Stimulated activated CD8-positive, alpha-beta memory T cell treated with anti-CD3 and anti-CD28 coated beads, Interleukin-12 subunit alpha, Interleukin-12 subunit beta, amount 100 ng/mL, for 4 hours (primary cell): ENCODE measurements at regions not wholly inside any gene's neighbourhood (a gene's known extent, or its start where the extent isn't known, plus 50 kb on each side); places are given as distances from the start of the nearest gene placed in this dataset.
"Not testable (repeated sequence)": the region's sequence is repeated elsewhere in the genome, so short reads cannot be mapped to it uniquely, and the experiment has no call there.

Source experiments
- DNase-seq: peaks from one replicate; pipeline ENCODE4 v3.0.0-alpha.2; 2020; ENCODE audit warnings: low read depth

DNA sequence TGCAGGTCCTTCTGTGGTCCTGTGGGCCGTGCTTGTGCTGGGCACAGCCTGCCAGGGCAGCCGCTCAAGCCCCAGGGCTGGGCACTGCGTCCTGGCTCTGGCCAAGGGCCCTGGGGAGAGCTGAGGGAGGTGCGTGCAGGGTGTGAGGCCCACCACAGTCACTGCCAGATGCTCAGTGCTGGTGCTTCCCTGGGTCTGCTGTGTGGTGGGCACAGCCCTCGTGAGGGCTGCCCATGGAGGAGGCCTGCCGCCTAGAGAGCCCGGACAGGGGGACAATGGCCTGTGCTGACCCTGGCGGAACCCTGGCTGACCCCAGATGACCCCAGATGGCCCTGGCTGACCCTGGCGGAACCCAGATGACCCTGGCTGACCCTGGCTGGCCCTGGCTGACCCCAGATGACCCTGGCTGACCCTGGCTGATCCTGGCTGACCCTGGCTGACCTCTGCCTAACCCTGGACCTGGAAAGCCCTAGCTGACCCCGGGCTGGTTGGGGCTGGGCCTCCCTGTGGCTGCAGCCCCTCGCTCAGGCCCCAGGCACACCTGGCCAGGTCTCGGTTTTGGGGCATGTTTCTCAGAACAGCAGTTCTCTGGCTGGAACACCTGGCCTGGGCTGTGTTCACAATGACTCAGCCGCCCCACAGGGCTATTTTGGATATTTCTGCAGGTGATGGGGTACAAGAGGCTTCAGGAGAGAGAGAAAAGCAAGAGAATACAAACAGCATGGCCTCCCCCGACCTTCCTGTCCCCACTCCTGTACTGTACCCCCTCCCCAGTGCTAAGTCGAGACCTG, 55.4 kb downstream of the TMEM121 start:
- DNase-seq: no peak

DNA sequence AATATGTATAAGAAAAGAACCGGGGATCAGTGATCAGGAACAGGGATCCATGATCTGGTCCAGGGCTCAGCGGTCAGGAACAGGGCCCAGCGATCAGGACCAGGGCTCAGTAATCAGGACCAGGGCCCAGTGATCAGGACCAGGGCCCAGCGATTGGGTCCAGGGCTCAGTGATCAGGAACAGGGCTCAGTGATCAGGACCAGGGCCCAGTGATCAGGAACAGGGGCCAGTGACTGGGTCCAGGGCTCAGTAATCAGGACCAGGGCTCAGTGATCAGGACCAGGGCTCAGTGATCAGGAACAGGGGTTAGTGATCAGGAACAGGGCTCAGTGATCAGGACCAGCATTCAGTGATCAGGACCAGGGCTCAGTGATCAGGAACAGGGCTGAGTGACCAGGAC, 56.3 kb downstream of the TMEM121 start:
- no peak for DNase-seq

DNA sequence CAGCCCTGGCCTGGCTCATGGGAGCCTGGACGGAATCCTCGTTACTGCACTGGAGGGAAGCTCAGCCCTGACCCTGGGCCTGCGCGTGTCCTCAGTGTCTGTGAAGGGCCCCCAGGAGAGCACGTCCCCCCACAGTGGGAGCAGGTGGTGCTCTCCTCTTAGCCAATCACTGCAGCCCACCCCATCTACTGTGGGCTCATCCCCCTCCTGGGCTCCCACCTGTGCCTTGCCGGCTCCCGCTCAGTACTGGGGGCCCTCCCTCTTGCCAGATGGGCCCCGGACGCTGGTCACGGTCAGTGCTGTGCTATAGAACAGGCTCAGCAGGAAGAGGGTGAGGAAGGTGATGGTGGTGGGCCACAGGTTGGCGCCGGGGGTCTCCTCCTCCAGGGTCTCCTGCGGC, 57.5 kb downstream of the TMEM121 start:
- not testable (repeated sequence) for DNase-seq

DNA sequence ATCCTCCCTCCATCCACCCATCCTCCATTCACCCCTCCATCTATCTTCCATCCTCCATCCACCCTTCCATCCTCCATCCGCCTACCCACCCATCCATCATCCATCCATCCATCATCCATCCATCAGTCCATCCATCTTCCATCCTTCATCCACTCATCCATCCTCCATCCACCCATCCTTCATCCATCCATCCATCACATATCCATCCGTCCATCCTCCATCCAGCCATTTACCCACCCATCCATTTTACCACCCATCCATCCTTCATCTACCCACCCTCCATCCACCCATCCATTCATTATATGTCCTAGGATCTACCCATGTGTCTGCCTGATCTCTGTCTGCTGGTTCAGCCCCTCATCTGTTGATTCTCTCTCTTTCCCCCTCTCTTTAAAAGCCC, 58.9 kb downstream of the TMEM121 start:
- DNase-seq: not testable (repeated sequence)

DNA sequence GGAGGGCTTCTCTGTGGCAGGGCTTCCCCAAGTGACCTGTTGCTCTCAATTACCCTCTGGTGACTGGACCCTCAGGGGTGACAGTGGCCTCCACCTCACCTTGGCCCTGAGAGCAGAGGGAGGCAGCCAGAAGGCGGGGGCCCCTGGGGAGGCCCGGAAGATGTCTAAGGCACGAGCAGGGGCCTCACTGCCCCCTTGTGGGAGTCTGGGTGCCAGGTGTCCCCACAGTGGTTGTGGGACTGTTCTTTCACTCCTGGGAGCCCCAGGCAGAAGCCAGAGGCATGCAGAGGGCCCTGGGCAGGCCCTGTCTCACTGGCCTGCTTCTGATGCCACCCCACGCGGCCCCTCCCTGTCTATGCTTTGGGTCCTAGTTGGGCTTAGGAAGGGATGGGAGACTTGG, 59.3 kb downstream of the TMEM121 start:
- DNase-seq: not testable (repeated sequence)

DNA sequence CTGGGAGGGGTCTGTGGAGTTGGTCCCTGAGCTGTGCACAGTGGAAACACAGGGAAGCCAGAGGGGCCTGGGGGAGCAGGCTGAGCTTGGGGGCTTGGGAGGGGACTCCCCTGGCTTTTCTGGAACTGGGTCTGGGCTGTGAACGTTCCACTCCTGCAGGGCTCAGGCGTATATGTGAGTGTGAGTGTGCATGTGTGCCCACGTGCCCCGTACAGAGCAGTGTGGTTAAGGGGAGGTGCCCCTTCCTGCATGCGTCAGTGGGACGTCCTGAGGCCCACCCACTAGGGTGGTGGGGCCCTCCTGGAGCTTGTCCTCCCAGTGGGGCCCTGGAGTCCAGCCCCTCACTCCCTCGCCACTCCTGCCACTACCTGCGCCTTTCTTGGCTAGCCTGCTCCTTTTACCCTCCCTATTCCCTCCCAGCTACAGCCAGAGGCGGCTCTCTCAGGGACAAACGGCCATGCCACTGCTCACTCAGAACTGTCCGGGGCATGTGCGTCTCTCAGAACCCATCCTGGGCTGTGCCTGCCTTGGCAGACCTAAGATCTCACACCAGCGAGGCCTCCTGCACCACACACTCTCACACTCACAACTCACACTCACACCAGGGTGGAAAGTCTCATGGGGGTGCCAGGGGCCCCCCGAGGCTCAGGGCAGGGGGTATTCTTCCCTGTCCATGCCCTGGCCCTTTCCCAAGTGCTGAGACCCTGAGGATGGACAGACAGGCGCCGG, 59.9 kb downstream of the TMEM121 start:
- DNase-seq: not testable (repeated sequence)

DNA sequence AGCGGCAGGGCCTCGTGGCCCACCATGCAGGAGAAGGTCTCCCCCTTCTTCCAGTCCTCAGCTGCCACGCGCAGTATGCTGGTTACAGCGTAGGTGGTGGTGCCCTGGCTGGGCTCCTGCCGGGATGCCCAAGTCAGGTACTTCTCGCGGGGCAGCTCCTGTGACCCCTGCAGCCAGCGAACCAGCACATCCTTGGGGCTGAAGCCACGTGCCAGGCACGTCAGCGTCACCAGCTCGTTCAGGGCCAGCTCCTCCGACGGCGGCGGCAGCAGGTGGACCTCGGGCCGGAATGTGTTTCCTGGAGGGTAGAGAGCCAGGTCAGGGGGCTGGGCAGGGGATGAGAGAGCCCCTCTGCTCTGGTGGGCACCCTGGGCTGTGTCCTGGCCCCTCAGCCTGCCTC, 60.7 kb downstream of the TMEM121 start:
- not testable (repeated sequence) for DNase-seq

DNA sequence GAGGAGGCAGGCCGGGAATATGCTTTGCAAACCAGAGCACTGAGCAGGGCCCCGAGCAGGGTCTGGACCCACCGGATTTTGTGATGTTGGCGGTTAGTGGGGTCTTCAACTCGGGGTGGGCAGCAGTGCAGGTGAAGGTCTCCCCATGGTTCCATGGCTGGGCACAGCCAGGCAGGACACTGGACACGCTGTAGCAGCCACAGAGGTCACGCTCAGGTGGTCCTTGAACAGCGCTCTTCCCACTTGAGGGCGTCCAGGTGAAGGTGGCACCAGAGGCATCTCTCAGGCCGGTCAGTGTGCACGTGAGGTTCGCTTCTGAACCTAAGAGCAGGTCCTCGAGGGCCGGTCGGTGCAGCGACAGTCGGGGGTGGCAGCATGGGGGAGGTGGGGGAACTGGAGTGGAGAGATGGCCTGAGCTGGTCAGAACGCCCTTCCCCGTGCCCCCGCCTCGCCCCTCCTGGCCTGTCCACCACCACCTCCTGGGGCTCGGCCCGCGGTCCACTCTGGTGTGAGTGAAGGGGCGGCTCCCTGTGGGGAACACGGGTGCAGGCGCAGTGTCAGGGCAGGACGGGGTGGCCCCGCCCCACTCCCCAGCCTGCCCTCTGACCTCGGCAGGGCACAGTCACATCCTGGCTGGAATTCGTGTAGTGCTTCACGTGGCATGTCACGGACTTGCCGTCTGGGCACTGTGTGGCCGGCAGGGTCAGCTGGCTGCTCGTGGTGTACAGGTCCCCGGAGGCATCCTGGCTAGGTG, 61.3 kb downstream of the TMEM121 start:
- DNase-seq: not testable (repeated sequence)

DNA sequence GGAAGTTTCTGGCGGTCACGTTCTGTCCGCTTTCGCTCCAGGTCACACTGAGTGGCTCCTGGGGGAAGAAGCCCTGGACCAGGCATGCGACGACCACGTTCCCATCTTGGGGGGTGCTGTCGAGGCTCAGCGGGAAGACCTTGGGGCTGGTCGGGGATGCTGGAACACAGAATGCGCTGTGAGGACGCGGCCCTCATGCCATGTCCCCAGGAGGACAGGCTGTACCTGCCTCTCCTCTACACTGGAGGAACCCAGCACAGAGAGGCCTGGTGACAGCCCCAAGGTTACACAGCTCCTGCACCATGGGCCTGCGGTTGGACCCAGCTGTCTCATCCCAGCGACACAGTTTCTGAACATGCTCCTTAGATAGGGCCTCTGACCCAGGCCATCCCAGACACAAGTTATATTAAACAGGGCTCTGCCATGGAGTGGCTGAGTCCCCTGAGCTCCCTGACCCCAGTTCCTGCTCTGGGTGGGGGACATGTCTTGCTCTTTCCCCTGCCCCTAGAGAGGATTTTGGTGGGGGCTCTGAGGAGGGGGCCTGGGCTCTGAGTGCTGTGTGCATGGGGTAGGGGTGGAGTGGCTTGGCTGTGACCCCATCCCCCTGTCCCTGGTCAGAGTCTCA, 62.0 kb downstream of the TMEM121 start:
- DNase-seq: no peak

DNA sequence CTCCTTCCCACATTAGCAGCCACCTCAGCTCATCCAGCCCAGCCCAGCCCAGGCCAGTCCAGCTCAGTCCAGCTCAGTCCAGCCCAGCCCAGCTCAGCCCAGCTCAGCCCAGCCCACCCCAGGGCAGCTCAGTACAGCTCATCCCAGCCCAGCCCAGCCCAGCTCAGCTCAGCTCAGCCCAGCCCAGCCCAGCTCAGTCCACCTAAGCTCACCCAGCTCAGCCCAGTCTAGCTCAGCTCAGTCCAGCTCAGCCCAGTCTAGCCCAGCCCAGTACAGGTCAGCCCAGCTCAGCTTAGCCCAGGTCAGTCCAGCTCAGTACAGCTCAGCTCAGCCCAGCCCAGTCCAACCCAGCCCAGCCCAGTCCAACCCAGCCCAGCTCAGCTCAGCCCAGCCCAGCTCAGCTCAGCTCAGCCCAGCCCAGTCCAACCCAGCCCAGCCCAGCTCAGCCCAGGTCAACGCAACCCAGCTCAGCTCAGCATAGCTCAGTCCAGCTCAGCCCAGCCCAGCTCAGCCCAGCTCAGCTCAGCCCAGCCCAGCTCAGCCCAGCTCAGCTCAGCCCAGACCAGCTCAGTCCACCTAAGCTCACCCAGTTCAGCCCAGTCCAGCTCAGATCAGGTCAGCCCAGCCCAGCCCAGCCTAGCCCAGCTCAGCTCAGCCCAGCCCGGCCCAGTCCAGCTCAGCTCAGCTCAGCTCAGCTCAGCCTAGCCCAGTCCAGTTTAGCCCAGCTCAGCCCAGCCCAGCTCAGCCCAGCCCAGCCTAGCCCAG, 63.0 kb downstream of the TMEM121 start:
- no peak for DNase-seq

DNA sequence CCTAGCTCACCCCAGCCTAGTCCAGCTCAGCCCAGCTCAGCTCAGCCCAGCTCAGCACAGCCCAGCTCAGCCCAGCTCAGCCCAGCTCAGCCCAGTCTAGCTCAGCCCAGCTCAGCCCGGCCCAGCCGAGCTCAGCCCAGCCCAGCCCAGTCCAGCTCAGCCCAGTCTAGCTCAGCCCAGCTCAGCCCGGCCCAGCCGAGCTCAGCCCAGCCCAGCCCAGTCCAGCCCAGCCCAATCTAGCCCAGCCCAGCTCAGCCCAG, 63.5 kb downstream of the TMEM121 start:
- not testable (repeated sequence) for DNase-seq

DNA sequence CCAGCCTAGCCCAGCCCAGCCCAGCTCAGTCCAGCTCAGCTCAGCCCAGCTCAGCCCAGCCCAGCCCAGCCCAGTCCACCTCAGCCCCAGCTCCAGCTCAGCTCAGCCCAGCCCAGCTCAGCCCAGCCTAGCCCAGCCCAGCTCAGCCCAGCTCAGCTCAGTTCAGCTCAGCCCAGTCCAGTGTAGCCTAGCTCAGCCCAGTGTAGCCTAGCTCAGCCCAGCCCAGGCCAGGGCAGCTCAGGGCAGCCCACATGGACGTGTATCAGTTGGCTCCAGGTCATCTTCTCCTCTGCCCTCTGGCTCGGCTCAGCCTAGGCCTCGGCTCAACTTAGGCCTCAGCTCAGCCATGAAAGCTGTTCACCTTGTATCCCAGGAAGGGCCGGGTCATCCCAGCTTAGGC, 64.7 kb downstream of the TMEM121 start:
- DNase-seq: no peak

DNA sequence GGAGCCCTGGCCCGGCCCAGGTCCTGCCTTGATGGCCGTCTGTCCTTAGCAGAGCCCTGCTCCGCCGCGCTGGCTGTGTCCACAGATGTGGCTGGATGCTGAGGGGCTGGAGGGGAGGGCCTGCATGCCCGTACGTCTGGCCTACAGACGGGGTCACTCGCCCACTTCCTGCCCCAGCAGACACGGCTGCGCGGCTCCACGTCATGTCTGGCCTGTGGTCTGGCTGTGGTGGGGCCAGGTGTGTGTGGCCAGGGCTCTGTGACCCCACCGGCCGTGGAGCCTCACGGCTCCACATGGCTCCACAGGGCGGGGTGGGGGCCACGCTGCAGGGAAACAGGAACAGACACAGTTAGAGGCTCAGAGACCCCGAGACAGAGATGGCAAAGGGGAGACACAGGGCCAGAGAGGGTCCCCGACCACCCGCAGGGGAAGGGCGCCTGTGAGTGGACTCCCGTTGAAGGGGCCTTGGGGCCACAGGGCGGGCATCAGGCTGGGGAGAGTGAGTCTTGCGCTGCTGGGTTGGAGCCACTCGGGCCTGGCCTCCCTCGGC, 65.5 kb downstream of the TMEM121 start:
- not testable (repeated sequence) for DNase-seq

DNA sequence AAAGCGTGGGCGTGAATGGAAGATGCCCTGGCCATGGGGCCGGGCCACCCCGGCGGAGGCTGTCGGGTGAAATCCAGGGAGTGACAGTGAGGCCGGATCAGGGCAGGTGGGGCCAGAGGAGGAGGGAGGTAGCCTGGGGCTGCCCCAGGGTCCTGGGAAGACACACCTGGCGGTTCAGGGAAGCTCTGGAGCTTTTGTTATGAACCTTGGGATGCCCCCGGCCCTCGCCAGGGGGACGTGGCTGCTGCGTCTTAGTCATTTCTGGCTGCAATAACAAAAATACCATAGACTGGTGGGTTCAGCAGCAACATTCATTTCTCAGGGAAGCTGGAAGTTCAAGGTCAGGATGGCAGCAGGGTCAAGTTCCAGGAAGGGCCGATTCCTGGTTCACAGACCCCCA, 66.3 kb downstream of the TMEM121 start:
- not testable (repeated sequence) for DNase-seq

DNA sequence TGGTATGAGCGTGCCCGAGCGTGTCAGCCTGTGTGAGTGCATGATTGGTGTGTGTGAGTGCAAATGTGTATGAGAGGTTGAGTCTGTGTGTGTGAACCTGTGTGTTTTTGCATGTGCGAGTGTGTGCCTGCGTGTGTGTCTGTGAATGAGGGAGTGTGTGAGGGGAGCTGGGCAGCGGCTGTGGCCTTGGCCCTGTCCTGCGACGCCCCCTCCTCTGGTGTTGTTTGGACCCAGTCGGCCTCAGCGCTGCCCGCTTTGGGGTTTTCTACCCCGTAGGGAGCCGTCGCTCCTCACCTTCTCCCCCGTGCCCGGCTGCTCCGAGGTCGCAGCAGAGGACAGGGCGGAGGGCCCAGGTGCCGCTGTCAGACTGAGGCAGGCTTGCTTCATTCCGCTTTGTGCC, 69.0 kb downstream of the TMEM121 start:
- DNase-seq: not testable (repeated sequence)

DNA sequence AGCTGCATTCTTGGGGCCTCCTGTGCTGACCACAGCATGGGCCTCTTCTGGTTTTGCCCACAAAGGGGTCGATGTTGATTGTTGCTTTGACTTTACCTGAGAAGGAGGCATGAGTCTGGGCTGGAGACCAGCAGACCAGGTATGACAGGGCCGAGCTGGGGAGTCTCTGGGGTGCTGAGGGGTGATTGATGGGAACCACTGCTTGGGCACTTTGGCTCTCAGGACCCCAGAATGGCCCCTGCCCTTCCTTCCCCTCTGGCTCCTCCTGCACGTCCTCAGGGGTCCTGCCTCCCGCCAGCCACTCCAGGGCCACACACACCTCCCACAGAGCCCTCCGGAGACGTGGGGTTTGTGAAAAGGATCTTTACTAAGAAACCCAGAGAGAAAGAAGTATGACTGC, 70.0 kb downstream of the TMEM121 start:
- not testable (repeated sequence) for DNase-seq

DNA sequence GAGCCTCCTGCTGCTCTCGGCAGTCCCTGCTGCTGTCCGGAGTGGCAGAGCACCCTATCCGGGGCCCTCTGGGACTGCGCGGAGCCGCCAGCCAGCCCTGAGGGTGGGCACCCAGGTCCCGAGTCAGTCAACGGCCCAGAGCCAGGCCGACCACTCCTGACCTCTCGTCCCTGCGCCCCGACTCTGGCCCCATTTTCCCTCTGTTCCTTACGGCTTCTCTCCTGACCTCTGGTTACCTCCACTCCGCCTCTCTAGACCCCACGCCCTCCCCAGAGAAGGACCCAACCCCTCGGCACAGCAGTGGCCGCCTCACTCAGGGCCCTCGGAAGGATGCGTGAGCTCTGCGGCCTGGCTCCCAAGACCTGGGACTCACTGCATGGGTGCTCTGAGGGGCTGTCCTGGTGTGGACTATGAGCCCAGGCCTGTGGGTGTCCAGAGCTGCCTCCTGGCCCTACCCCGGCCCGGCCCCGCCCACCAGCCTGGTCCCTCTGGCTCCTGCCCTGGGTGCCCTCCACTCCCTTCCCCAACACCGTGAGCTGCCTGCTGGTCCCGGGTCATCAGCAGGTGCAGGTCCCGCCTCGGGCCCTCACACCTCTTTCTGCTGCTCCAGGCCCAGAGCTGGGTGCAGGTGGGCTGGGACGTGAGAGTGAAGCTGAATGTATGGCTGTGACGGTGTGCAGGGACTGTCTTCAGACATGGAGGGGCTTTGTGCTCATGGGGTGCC, 71.8 kb downstream of the TMEM121 start:
- not testable (repeated sequence) for DNase-seq

DNA sequence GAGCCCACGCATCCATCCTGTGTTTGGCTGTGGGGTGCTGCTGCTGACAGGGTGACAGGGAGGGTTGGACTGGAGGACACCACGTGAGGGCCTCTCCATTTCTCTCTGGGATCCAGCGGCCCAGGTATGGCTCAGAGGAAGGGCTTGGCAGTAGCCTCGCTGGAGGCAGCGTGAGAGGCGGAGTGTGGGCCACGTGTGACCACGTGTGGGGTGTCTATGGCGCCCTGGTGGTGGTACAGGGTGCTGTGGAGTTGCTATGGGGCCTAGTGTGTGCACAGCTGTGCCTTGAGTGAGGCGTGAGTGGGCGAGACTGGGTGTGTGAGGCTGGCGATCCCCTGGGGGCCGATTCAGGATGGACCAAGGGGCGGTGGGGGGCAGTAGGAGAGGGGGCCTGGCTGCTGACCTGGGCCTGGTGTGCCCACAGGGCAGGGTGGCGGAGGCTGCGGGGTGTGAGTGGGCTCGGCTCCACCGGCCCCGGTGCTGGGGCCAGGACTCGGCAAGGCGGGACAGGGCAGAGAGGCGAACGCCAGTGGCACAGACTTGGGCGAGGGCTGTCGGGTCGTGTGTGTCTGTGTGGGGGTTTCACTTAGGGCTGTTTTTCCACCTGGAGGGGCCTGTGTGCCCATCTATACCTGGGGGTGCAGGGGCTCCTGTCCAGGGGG, 72.7 kb downstream of the TMEM121 start:
- not testable (repeated sequence) for DNase-seq

DNA sequence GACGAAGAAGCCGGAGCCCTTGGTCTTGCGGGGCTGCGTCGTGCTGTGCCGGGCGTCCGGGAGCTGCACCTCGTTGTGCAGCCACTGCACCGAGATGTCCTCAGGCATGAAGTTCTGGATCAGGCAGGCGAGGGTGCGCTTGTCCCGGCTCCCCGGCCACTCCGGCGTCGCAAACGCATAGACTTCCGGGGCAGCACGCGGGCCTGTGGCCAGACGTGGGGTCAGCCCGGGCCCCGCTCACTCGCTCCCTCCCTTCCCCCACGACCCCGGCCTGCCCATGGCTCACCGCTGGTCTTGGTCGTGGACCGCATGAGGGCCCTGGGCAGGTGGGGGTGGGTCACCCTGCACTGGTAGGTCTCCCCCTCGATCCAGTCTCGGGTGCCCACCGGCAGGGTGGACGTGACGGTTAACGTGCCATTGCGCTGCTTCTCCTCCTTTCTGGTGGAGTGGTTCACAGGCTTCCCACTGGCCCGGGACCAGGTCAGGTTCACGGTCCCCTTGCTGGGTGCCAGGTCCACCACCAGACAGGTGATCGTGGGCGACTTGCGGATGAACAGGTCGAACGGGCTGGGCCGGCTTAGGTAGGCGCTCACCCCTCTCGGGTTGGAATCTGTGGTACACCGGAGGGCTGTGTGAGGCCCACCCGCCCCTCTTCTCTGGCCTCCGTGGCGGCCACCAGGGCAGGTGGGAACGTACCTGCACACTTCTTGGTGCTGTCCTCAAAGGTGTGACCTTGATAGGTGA, 74.0 kb downstream of the TMEM121 start:
- DNase-seq: not testable (repeated sequence)
